ENCODE measurements at regions not wholly inside any gene's neighbourhood (a gene's known extent, or its start where the extent isn't known, plus 50 kb on each side); places are given as distances from the start of the nearest gene placed in this dataset.

GRCh38 chr12:38161123-38162000 is 155.2 kb upstream of the ALG10B start:
- CTCF ChIA-PET = no interaction called here

More at GRCh38 chr12:38161123-38162000, 155.2 kb upstream of the ALG10B start:
- Histone ChIP-seq H4K20me1 (ENCODE audit: insufficient read depth) (no peaks in the 10 kb centered on the region), H3K9me3 (no peaks in the 10 kb centered on the region), H3K9me2 (no peaks in the 10 kb centered on the region), H3K27ac (ENCODE audit: low read depth in 2 of 2, low read length in 1 of 2) (no peak overlapping the region), H3K4me2 (no peak overlapping the region), H3K4me1 (ENCODE audit: control insufficient read depth in 1 of 2, insufficient read depth in 2 of 2, low read depth in 1 of 2, low read length in 1 of 2) (no peaks in the 10 kb centered on the region; a peak in 1 of 4 replicates), H3K27me3 (ENCODE audit: insufficient read depth) (peaks cover 76% of the 10 kb centered on the region), H3K4me3 (ENCODE audit: low read depth in 2 of 2, low read length in 1 of 2) (no peak overlapping the region), H3F3A (replicated peaks; ENCODE audit: insufficient read depth) (no peaks in the 10 kb centered on the region), H3K36me3 (replicated peaks in 1 of 2; ENCODE audit: control insufficient read depth in 1 of 2, insufficient read depth in 2 of 2, low read length in 1 of 2) (no peaks in the 10 kb centered on the region), H3K9ac (no peak overlapping the region), H2AFZ (ENCODE audit: low read depth) (no peak overlapping the region), H3K79me2 (ENCODE audit: insufficient read depth) (no peaks in the 10 kb centered on the region)
- DNase-seq = no peak
- POLR2A ChIA-PET = no interaction called here
- TF ChIP-seq MXI1 (IDR thresholded peaks at IDR 0.05; ENCODE audit: low read depth, low read length) (no peak), FOXM1 (IDR thresholded peaks at IDR 0.05; ENCODE audit: low read depth) (no peak), POLR2AphosphoS5 (IDR thresholded peaks at IDR 0.05; ENCODE audit: low read depth, low read length) (no peak), MAX (IDR thresholded peaks at IDR 0.05; ENCODE audit: low read depth) (no peak), RAD21 (IDR thresholded peaks at IDR 0.05; ENCODE audit: low read length) (no peak), PBX3 (IDR thresholded peaks at IDR 0.05) (no peak), GABPA (IDR thresholded peaks at IDR 0.05; ENCODE audit: low read depth) (no peak), GATA2 (CRISPR knock-in tag; IDR thresholded peaks at IDR 0.05) (no peak), RXRA (IDR thresholded peaks at IDR 0.05; ENCODE audit: borderline replicate concordance, low read depth) (no peak), NRF1 (IDR thresholded peaks at IDR 0.05; ENCODE audit: low read depth, low read length) (no peak), RFX5 (IDR thresholded peaks at IDR 0.05; ENCODE audit: low read length) (no peak), REST (IDR thresholded peaks at IDR 0.05; ENCODE audit: low read depth, low read length) (no peak), EP300 (IDR thresholded peaks at IDR 0.05; ENCODE audit: borderline replicate concordance in 1 of 2, low read depth in 1 of 2, low read length in 1 of 2) (no peak), CTCF (IDR thresholded peaks at IDR 0.05) (no peak), USF1 (IDR thresholded peaks at IDR 0.05; ENCODE audit: borderline replicate concordance, low read depth) (no peak)
- 47% methylated on average over 30 of the region's 38 CpGs for WGBS (ENCODE audit: low lambda C conversion rate)

Measured in SK-N-SH (cell line).